ENCODE measurements at regions not wholly inside any gene's neighbourhood (a gene's known extent, or its start where the extent isn't known, plus 50 kb on each side); places are given as distances from the start of the nearest gene placed in this dataset.

GRCh38 chr10:131485732-131486131 lies 174.2 kb upstream of the TCERG1L start:
- TF ChIP-seq, protein P1, sequence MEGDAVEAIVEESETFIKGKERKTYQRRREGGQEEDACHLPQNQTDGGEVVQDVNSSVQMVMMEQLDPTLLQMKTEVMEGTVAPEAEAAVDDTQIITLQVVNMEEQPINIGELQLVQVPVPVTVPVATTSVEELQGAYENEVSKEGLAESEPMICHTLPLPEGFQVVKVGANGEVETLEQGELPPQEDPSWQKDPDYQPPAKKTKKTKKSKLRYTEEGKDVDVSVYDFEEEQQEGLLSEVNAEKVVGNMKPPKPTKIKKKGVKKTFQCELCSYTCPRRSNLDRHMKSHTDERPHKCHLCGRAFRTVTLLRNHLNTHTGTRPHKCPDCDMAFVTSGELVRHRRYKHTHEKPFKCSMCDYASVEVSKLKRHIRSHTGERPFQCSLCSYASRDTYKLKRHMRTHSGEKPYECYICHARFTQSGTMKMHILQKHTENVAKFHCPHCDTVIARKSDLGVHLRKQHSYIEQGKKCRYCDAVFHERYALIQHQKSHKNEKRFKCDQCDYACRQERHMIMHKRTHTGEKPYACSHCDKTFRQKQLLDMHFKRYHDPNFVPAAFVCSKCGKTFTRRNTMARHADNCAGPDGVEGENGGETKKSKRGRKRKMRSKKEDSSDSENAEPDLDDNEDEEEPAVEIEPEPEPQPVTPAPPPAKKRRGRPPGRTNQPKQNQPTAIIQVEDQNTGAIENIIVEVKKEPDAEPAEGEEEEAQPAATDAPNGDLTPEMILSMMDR (IDR thresholded peaks at IDR 0.05), result no peak
- no peak for TF ChIP-seq POLR2A (IDR thresholded peaks at IDR 0.05)
